Sigmoid colon (tissue), 4 donors: ENCODE measurements at regions not wholly inside any gene's neighbourhood (a gene's known extent, or its start where the extent isn't known, plus 50 kb on each side); places are given as distances from the start of the nearest gene placed in this dataset.

ENCODE experiments used
- CTCF ChIP-seq, 4 experiments: fragments of 450-650 bp in 3 of 4; fragments of 200-600 bp in 1 of 4; IDR thresholded peaks; one replicate each; pipeline ENCODE4 v1.5.1; 2016 to 2019; ENCODE audit warnings: antibody characterized with exemption in 4 of 4, mild to moderate bottlenecking in 3 of 4, moderate library complexity in 2 of 4
- EP300 ChIP-seq, 4 donors: sonication (generic); formaldehyde crosslinking; IDR thresholded peaks; one replicate each; pipeline ENCODE4 v1.6.1; 2017; ENCODE audit warnings: antibody characterized with exemption in 4 of 4
- POLR2A ChIP-seq, 2 donors: fragments of 450-650 bp; IDR thresholded peaks; one replicate each; pipeline ENCODE4 v1.6.1; 2016; ENCODE audit warnings: antibody characterized with exemption in 2 of 2, mild to moderate bottlenecking in 2 of 2, moderate library complexity in 2 of 2
- POLR2AphosphoS5 ChIP-seq, 4 donors: sonication (generic); formaldehyde crosslinking; IDR thresholded peaks; one replicate each; pipeline ENCODE4 v1.6.1; 2017; ENCODE audit warnings: antibody characterized with exemption in 4 of 4

GRCh38 chr12:88866881-88867280, 286.6 kb upstream of the KITLG start:
- TF ChIP-seq CTCF (IDR thresholded peaks at IDR 0.05) (no peak), POLR2A (IDR thresholded peaks at IDR 0.05) (no peak), POLR2AphosphoS5 (IDR thresholded peaks at IDR 0.05) (no peak), EP300 (IDR thresholded peaks at IDR 0.05) (no peak)
